Thyroid gland (tissue), 4 donors: ENCODE measurements at regions not wholly inside any gene's neighbourhood (a gene's known extent, or its start where the extent isn't known, plus 50 kb on each side); places are given as distances from the start of the nearest gene placed in this dataset.

Source experiments
- CTCF ChIP-seq, 6 experiments: fragments of 200-600 bp in 3 of 6; fragments of 450-650 bp in 3 of 6; sonication (generic) in 3 of 6; IDR thresholded peaks; one replicate each; pipeline ENCODE4 v1.5.1; 2016 to 2019; ENCODE audit warnings: antibody characterized with exemption in 6 of 6, mild to moderate bottlenecking in 2 of 6, inconsistent platforms in 1 of 6, moderate library complexity in 1 of 6
- POLR2A ChIP-seq, 2 donors: fragments of 450-650 bp; IDR thresholded peaks; one replicate each; pipeline ENCODE4 v1.6.1; 2017; ENCODE audit warnings: antibody characterized with exemption in 2 of 2, mild to moderate bottlenecking in 2 of 2, moderate library complexity in 1 of 2

DNA sequence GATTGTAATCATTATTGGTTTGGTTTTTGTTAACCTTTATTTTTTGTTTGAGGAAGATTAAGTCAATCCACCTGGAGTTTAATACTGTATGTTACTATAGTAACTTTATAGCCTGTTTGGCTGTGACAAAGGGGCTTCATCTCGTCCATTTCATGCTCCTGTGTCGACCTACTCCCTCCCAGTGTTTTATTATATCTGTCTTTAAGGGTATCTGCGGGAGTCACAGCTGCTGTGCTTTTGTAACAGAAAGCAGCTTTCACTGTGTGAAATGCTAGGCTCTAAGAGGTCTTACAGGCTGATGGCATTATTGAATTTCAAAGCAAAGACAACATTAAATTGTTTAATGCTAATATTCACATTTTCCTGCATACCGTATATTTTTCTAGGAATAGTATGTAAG lies 698.0 kb upstream of the POU3F2 start:
- TF ChIP-seq POLR2A (IDR thresholded peaks at IDR 0.05): no peak
- TF ChIP-seq CTCF (IDR thresholded peaks at IDR 0.05): no peak
